GM19324 (cell line): ENCODE measurements at regions not wholly inside any gene's neighbourhood (a gene's known extent, or its start where the extent isn't known, plus 50 kb on each side); places are given as distances from the start of the nearest gene placed in this dataset.
"Not testable (repeated sequence)": the region's sequence is repeated elsewhere in the genome, so short reads cannot be mapped to it uniquely, and the experiment has no call there.

Experiments
- ATAC-seq: cut with Tn5 transposase; IDR thresholded peaks from one replicate; pipeline ENCODE4 v1.9.1; 2021; ENCODE audit warnings: mild to moderate bottlenecking, moderate library complexity; ENCODE audit not compliant: unreplicated experiment, low FRiP score

- ATAC-seq: no peak
Measured at GRCh38 chr11:115617767-115618166, 113.6 kb upstream of the CADM1 start.

DNA sequence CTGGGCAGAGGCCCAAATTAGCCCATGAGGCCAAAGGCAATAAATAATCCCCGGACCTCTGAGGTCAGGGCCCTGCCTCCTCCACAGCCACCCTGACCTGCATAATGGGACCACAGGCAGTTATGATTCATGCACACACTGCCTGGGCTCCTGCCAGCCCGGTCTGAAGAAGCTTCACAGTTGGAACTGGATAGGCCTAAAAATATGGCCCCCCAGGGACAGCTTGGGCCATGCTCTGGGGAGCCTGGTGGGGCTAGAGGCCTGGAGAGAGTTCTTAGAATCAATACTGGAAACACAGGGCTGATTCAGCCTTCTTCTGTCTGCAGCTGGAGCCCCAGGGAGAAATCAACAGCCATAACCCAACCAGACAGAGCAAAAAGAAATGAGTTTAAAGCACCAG is 112.8 kb upstream of the CADM1 start:
- ATAC-seq: no peak

DNA sequence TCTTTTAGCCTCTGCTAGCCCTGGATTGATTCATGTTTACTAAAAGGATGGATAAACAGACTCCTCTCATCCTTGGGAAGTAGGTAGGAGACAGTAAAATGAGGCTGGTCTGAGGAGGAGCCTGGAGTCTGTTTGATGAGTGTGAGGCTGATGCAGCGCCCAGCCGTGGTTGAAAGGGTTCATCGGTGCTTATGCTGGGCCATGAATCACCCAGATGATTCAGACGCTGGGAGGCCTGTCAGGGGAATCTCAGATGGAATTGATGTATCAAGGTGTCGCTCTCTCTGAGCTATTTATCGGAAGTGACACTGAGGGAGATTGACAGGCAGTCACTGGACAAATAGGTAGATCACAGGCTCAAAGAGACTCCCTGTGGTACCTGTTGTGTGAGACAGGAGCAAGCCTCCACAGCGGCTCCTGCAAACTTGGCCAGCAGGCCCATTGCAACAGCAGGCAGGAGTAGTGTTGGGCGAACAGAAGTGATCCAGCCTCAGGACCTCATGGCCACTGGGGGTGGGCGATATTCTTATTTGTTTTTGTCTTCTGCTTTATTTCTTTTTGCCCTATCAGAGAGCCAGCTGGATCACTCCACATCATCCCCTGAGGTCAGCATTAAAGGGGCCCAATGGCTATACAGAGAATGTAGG is 109.9 kb upstream of the CADM1 start:
- ATAC-seq: no peak

DNA sequence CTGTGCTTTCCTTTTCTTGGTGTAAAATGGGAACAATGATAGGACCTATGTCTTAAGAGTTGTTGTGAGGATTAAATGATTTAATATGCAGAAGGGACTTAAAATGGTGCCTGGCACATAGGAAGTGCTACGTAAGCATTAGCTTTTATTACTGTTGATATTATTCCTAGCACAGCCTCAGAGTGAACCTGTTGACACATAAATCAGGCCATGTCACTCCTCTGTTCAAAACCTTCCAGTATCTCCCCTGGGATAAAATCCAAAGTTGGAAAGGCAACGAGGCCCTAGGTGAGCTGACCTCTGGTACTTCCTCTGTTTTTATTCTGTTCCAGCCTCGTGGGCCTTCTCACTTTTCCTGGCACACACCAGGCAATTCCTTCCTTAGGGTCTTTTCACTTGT is 108.8 kb upstream of the CADM1 start:
- no peak for ATAC-seq

DNA sequence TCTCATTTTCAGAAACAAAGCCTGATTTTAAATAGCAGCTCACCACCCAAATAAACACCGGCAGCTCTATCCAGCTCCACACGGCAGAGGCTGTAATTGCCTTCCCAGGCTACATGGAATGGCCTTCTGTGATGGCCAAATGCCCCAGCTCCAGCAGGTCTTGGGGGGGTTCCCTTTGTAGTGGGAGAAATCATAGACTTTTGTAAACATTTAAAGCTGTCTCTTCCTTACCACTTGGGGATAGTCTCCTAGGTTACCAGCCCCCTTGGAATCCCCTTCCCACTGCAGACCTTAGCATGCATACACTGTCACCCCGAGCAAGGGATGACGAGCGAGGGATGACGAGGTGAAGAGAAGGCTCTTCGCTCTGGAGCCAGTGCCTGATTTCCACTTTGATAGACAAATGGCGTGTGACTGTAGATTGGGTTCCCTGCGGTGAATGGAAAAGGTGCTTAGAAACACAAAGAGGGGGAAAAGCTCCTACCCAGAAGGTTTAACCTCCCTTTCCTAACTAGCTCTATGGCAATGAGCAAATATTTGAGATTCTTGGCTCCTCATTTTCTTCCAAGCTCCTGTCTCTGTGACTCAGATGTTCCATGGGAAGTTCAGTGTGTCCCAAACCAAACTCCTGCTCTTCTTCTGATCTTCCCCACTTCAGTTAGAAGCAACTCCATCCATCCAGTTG is 108.0 kb upstream of the CADM1 start:
- no peak for ATAC-seq

DNA sequence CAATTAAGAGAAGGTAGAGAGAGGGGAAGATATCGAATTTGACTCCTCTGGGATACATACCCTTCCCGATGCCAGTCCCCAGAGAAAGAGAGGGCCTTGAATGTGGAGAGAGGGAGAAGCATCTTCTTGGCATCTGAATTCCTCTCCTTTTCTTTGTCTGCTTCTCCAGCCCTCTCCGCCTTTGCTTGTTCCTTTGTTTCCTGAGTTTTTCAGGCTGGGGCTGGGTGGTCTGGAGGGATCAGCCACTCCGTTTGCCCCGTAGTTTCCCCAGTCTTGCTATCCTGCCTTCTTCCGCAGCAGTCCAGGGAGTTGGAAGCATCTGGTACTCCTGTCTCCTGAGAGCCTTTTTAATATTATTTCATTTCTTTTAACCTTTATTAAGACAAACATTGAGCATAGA is 107.1 kb upstream of the CADM1 start:
- no peak for ATAC-seq

DNA sequence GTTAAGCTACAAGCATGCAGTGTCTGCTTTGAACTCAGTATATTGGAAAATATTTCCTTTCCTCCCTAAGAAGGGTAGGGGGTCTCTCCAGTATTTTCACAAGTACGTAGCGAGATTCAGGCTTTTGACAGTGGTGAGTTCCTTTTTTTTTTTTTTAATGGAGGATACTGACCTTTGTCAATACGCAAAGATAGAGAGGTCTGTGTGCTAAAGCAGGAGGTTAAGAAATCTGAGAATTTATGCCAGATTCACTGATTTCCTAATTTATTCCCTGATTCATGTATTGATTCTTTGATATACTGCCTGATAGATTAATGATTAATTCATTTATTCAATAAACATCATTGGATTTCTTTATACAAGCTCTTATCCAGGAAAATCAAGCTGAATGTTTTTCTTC is 106.7 kb upstream of the CADM1 start:
- no peak for ATAC-seq

- not testable (repeated sequence) for ATAC-seq
Measured at GRCh38 chr11:115610234-115610633, 106.0 kb upstream of the CADM1 start.

DNA sequence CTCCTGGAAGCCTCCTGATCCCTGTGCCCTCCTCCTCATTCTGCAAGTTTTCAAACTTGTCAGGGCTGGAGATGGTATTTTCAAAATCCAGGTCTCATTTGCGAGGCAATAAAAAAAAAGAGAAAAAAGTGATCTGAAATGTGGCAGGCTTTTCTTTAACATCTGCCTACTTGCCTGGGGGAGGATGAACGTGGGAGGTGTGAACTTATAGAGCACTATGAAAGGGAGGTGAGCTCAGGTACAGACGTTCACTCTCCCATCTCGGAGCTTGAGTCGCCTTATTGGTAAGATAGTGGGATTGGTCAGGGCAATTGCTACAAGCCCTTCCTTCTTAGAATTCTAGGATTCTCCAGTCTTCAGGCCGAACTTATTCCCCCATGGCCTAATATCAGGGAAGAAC is 104.8 kb upstream of the CADM1 start:
- no peak for ATAC-seq

- ATAC-seq: no peak
Measured at GRCh38 chr11:115607621-115608221, 103.5 kb upstream of the CADM1 start.

- ATAC-seq: no peak
Measured at GRCh38 chr11:115606498-115607220, 102.4 kb upstream of the CADM1 start.

- ATAC-seq: no peak
Measured at GRCh38 chr11:115605871-115606497, 101.8 kb upstream of the CADM1 start.

GRCh38 chr11:115605397-115605796 is 101.2 kb upstream of the CADM1 start:
- not testable (repeated sequence) for ATAC-seq

- no peak for ATAC-seq
Measured at GRCh38 chr11:115599125-115599524, 94.9 kb upstream of the CADM1 start.

DNA sequence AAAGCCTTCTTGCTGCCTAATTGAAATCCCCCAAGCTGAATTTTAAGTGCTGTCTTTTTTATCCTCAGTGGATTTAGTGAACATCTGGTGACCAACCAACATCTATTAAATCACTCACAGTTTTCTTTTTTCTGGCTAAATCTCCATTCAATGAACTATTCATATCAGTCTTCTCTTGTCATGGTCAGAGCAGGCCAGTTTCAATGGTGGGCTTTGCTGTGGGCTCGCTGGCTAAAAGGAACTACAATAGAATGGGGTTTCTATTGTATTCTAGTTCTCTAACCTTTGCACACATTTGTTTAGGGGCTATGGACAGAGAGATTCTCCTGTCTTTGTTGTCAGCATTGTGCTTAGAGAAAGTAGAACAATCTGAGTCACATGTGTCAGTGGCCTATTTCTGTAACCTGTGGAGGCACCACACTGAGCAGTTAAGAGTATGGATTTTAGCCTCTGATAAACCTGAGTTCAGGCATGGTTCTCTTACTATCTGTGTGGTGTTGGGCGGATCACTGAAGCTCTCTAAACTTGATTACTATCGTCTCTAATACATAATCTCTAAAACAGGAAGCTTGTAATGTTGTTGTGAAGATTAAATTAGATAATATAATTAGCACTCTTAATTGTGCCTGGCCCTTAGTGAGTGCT is 94.2 kb upstream of the CADM1 start:
- ATAC-seq: no peak

- ATAC-seq: no peak
Measured at GRCh38 chr11:115591380-115591779, 87.2 kb upstream of the CADM1 start.

DNA sequence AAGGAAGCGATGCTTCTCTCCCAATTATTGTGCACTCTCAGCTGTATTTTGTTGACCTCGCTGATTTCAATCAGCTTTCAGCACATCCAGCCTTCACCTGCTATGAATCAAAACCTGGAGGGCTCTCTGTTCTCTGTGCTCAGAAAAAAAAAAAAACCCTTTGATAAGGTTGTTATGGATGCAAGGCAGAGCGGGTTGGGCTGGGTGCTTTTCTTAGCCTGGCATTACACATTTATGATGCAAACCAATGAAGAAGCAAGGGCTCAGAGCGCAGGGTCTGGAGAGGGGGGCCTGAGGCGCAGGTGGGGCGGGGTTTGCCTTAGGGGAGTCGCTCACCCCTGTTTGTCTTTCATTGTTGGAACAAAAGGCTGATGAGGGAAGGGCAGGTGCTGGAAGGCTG is 86.0 kb upstream of the CADM1 start:
- ATAC-seq: no peak

GRCh38 chr11:115587718-115588342 is 83.6 kb upstream of the CADM1 start:
- no peak for ATAC-seq

DNA sequence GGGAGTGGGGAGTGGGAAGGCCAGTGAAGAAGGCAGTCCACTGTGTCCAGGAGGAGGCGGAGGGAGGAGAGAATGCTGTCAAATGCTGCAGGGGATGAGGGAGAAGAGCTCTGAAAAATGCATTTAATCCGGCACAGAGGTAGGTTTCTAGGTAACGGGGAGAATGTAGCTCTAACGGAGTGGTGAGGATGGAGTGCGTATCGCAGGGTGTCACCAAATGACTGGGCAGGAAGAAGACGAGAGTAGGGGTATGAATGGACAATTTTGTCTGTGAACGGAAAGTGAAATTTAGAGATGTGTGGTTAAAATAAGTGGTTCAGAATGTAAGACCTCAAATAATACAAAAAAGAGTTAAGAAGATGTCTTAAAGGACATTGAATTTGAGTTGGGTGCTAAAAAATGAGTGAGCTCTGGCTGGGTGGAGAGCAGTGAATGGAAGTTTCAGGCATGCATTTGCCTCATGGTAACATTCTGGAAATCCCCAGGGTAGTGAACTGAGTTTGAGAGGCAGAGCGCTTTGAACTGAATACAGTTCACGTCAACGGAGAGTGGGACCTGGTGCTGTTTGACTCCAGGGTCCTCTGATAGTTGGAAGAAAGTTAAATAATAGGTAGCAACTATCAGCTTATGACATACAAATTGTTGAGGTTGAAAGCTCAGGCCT is 81.3 kb upstream of the CADM1 start:
- ATAC-seq: peak; percentile 66
